ENCODE measurements at regions not wholly inside any gene's neighbourhood (a gene's known extent, or its start where the extent isn't known, plus 50 kb on each side); places are given as distances from the start of the nearest gene placed in this dataset.

DNA sequence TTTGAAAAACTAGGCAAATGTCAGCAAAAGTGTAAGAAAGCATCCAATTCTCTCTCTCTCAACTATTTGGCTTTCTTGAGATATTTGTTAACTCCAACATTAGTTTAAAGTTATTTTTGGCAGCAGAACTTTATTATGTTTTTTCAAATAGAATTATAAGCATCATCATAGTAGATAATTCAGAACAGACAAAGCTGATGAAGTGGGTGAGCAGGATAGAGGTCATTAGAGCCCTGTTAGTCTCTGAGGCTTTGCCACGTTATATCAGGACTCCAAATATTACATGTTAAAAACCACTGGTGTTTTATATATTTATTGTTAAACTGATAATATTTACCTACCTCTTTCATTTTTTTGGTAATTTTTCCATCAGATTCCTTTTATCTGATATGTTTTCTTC, 903.0 kb downstream of the FSTL5 start:
- no peak for DNase-seq (ENCODE audit: low read depth in 1 of 2, low spot score in 1 of 2)
- TF ChIP-seq JUND (IDR thresholded peaks at IDR 0.05; ENCODE audit: low read depth): no peak
- in situ Hi-C loops (cut with HindIII; ENCODE audit: low pct_unique_long_range_greater_than_20kb, low sequenced_read_pairs): no loop called here

DNA sequence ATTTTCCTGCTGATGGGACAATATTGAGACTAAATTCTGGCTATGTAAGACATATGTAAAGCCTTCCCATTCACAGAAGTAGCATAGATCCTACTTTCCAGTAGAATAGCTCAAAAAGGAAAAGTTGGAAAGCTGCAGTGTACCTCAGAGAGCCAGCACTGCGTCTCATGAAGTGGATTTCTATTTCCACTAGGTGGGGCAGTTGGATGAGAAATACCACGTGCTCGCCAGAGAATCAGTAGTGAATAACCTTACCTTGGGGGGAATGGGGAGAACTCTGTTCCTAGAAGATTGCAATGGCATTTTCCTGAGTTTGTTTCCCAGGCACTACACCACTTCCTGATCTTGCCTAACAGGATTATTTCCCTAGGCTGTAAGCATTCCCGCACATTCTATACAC, 907.1 kb downstream of the FSTL5 start:
- no peak for TF ChIP-seq JUND (IDR thresholded peaks at IDR 0.05; ENCODE audit: low read depth)
- in situ Hi-C loops (cut with HindIII; ENCODE audit: low pct_unique_long_range_greater_than_20kb, low sequenced_read_pairs): no loop called here
- peak in 1 of 2 experiments; percentile 62 for DNase-seq (ENCODE audit: low read depth in 1 of 2, low spot score in 1 of 2)

DNA sequence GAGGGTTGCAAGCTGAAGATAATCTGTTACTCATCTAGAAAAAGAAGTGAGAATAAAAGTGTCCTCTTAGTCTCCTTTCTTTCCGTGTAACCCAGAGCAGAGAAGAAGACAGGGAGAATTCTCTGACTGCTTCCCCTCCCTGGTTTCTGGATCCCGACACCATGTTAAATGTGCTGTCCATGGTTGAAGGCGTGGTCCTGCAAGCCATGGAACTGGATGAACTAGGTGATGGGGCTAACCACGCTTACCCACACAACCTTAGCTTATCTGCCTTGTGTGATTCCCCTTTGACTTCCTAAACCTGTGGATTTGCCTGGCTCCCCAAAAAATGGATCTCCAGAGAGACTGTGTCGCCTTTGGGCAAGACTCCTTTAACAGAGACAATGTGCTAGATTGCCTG, 907.6 kb downstream of the FSTL5 start:
- no peak for TF ChIP-seq JUND (IDR thresholded peaks at IDR 0.05; ENCODE audit: low read depth)
- DNase-seq (ENCODE audit: low read depth in 1 of 2, low spot score in 1 of 2): no peak
- in situ Hi-C loops (cut with HindIII; ENCODE audit: low pct_unique_long_range_greater_than_20kb, low sequenced_read_pairs): no loop called here

DNA sequence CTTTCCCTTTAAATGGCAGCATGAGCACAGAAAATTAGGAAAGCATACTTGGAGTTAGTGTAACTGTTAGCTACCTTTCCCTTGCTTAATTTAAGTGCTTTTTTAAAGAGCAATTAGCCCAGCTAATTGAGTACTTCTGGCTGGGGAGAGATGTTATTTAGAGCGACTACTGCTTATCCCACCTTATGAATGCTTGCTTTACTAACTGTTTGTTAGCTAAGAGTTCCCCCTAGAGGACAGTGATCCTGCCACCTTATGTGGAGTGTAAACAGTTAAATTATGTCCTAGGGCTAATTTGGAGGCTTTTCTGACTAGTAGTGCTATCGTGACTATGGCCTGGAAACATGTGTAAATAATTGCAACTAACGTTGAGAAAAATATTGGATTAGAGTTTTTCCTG, 909.4 kb downstream of the FSTL5 start:
- peak in 1 of 2 experiments; percentile 57 for DNase-seq (ENCODE audit: low read depth in 1 of 2, low spot score in 1 of 2)
- TF ChIP-seq JUND (IDR thresholded peaks at IDR 0.05; ENCODE audit: low read depth): no peak
- in situ Hi-C loops (cut with HindIII; ENCODE audit: low pct_unique_long_range_greater_than_20kb, low sequenced_read_pairs): no loop called here

DNA sequence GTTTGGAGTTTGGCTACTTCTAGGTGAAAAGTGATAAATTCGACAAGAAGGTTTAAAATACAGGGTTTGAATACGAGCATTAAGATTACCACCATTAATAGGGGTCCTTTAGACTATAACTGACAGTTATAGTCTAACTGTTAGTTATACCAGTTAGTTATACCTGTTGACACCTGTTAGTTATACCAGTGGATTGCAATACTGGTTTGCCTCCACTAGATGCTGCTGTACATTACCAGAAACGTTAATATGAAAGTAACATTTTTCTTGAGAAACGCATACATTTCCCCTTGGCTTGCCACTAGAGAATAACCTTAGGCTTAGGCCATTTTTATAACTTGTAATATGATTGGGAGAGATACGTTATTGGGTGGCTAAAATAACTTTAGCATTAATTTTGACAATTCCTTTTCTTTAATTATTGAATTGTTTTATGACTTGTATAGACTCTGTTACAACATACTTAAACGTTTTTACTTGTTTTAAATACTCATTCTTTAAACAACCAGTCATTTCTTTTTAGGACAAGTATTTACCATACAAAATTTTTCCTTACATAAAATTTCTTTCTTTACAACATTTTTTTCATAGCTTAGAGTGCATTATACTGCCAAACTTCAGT, 911.2 kb downstream of the FSTL5 start:
- DNase-seq (ENCODE audit: low read depth in 1 of 2, low spot score in 1 of 2): peak; percentile 18 to 60
- in situ Hi-C loops (cut with HindIII; ENCODE audit: low pct_unique_long_range_greater_than_20kb, low sequenced_read_pairs): no loop called here
- no peak for TF ChIP-seq JUND (IDR thresholded peaks at IDR 0.05; ENCODE audit: low read depth)

DNA sequence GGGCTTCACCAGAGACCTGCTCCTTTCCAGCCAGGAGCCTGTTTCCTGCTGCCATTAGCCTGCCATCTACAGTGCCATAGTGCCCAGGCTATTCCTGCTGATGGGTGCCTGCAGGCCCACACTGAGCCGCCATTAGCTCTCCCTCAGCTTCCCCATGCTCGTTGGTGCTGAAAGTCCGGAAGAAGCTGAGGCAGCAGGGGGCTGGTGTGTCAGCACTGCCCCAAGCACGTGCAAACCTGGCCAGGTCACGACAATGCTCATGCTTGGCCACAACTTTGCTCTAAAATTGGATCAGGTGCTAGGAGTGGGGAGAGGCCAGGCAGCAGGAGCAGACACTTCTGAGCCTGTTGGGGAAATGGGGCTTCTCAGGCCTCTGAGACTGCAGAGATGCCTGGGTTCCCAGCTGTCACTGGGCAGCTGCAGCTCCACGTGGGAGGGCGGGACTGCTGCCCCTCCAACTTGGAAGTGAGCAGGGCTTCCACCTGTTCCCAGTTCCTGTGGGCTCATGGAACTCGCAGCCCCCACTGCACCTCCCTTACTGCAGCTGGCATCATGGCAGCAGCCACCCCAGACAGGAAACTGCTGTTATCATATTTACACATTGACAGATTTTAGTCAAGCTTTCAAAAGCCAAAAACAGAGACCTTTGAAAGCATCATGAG, 913.9 kb downstream of the FSTL5 start:
- no peak for DNase-seq (ENCODE audit: low read depth in 1 of 2, low spot score in 1 of 2)
- TF ChIP-seq JUND (IDR thresholded peaks at IDR 0.05; ENCODE audit: low read depth): no peak
- in situ Hi-C loops (cut with HindIII; ENCODE audit: low pct_unique_long_range_greater_than_20kb, low sequenced_read_pairs): no loop called here

DNA sequence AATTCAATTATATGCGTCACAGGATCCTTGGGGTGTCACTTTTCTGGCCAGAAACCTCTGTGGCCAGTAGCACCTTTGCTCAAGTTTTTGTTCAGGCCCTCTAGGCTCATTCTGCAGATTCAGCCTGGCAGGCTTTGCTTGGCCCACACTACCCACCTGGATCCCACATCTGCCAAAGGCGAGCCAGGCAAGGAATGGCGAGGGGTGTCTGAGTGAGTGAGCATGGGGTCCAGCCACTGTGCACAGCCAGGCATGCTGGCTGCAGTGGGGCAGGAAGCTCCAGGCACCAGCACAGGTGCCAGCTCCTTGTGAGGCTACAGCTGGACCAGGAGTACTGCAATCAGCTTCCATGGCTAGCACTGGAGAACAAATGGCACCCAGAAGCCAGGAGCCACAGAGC, 914.9 kb downstream of the FSTL5 start:
- in situ Hi-C loops (cut with HindIII; ENCODE audit: low pct_unique_long_range_greater_than_20kb, low sequenced_read_pairs): no loop called here
- DNase-seq (ENCODE audit: low read depth in 1 of 2, low spot score in 1 of 2): no peak
- no peak for TF ChIP-seq JUND (IDR thresholded peaks at IDR 0.05; ENCODE audit: low read depth)

DNA sequence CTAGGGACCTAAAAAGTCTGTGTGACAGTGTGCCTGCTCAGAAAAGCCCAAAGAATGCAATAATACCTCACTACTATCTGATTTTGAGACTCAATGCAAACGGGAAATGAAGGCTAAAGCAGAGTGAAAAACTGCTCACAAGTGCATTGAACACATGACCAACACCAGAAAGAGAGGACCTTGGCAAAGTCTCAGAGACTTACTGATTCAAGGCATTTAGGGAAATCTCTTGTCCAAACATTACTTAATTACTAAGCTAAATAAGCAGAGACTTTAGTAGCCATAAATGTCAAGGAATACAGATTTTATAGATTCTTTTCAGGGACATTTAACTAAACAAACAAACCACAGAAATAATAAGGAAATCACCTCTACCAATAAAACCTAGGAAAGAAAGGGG, 916.0 kb downstream of the FSTL5 start:
- peak in 1 of 2 experiments; percentile 60 for DNase-seq (ENCODE audit: low read depth in 1 of 2, low spot score in 1 of 2)
- TF ChIP-seq JUND (IDR thresholded peaks at IDR 0.05; ENCODE audit: low read depth): no peak
- in situ Hi-C loops (cut with HindIII; ENCODE audit: low pct_unique_long_range_greater_than_20kb, low sequenced_read_pairs): no loop called here

DNA sequence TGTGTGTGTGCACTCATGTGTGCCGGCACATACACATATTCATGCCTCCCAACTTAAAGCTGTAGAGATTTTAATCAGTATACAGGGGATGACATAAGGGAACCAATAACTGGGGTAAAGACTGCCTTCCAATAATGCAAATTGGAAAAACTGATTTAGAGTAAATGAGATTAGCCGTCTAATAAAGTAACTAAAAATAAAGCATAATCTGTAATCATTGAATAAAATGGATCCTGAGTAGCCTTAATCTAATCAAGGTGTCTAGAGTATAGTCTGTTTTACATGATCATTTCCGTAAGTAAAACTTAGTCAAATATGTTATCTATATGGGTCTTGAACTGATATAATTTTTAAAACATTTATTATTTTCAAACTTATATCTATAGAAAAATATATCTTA, 925.8 kb downstream of the FSTL5 start:
- TF ChIP-seq JUND (IDR thresholded peaks at IDR 0.05; ENCODE audit: low read depth): no peak
- DNase-seq (ENCODE audit: low read depth in 1 of 2, low spot score in 1 of 2): no peak
- in situ Hi-C loops (cut with HindIII; ENCODE audit: low pct_unique_long_range_greater_than_20kb, low sequenced_read_pairs): no loop called here

DNA sequence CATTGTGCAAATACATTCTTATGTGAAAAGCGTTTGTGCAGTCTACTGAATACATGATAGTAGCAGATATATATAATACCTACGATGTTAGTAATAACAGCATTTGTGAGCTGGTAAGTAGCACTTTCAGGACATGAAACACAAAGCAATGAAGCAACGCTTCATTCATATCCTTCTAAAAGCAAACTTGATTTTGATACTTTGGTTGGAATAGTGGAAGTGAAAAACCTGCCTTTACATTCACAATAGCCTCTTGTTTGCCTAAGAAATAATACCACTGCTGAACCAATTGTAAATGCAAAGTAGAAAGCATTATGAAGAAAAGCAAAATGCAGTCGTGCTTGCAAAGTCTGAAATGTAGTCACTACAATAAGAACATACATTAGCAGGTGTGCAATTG, 926.3 kb downstream of the FSTL5 start:
- DNase-seq (ENCODE audit: low read depth in 1 of 2, low spot score in 1 of 2): no peak
- TF ChIP-seq JUND (IDR thresholded peaks at IDR 0.05; ENCODE audit: low read depth): no peak
- in situ Hi-C loops (cut with HindIII; ENCODE audit: low pct_unique_long_range_greater_than_20kb, low sequenced_read_pairs): no loop called here

DNA sequence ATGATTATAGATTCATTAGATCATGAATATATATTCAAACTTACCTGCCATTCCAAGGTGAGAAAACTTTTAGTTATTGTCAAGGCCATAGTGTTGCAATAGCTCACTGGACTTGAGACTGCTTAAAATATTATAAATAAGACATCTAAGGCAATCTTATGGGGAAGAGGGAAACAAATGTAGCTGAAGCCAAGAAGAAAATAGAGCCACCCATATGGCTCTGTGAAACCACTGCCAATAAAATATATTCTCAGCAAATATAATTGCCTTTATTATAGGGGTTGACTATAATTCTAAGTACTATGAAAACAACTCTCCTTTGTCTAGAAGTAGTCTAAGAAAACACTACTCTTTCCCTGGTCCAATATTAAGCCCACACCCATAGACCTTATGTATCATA, 938.5 kb downstream of the FSTL5 start:
- in situ Hi-C loops (cut with HindIII; ENCODE audit: low pct_unique_long_range_greater_than_20kb, low sequenced_read_pairs): no loop called here
- TF ChIP-seq JUND (IDR thresholded peaks at IDR 0.05; ENCODE audit: low read depth): no peak
- DNase-seq (ENCODE audit: low read depth in 1 of 2, low spot score in 1 of 2): no peak

DNA sequence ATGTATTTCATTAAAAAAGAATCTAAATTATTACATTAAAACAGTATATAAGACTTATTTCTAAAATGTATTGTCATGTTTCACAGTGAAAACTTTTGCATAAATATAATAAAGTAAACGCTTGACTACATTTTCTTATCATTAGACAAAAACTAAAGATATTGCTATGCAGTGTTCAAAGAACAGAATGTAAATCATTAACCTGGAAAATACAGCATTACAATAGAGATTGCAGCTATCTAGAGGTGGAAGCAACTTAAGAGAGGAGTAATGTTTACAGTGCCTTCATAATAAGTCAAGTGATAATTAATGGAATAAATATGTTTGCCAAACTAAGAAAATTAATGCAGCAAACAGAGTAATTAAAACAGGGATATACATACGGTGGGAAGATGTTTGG, 940.9 kb downstream of the FSTL5 start:
- TF ChIP-seq JUND (IDR thresholded peaks at IDR 0.05; ENCODE audit: low read depth): no peak
- in situ Hi-C loops (cut with HindIII; ENCODE audit: low pct_unique_long_range_greater_than_20kb, low sequenced_read_pairs): no loop called here
- no peak for DNase-seq (ENCODE audit: low read depth in 1 of 2, low spot score in 1 of 2)

DNA sequence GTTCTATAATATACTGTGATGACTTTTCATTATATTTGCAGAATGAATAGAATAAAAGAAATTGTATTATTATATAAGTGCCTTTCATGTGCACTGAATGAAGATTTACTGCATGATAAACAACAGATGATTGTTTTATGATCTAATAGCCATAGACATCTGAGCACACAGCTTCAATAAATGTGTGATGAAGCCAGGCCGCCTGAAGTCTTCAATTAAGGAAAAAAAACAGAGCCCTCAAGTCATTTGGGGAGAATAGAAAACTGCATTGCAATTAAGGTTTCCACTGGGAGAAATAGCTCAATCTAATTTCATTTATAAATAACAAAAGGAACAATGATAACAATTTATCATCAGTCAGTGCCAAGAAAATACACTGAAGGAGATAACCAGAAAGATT, 955.2 kb downstream of the FSTL5 start:
- DNase-seq (ENCODE audit: low read depth in 1 of 2, low spot score in 1 of 2): no peak
- TF ChIP-seq JUND (IDR thresholded peaks at IDR 0.05; ENCODE audit: low read depth): no peak
- in situ Hi-C loops (cut with HindIII; ENCODE audit: low pct_unique_long_range_greater_than_20kb, low sequenced_read_pairs): no loop called here

Measured in T47D (cell line).